ENCODE measurements at regions not wholly inside any gene's neighbourhood (a gene's known extent, or its start where the extent isn't known, plus 50 kb on each side); places are given as distances from the start of the nearest gene placed in this dataset.

DNA sequence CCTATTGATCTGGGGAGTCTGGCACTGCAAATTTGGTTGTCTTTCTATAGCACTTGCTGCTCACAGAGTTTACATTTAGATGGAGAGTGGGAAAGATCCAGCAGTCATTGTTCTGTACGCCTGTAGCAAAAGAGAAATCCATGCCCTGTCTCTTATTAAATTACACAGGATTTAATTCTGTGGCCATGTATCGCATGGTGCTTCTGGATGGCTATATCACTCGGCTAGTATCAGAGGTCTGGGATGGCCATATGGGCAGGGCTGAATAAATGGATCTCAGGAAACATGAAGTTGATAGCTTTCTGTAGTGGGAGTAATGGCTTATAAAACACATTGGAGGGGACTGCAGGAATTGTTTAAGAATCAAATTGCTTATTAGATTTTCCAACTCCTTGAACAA lies 325.8 kb upstream of the DPH6 start:
- DNase-seq: no peak

- no peak for DNase-seq
Measured at GRCh38 chr15:35872577-35872976, 326.6 kb upstream of the DPH6 start.

DNA sequence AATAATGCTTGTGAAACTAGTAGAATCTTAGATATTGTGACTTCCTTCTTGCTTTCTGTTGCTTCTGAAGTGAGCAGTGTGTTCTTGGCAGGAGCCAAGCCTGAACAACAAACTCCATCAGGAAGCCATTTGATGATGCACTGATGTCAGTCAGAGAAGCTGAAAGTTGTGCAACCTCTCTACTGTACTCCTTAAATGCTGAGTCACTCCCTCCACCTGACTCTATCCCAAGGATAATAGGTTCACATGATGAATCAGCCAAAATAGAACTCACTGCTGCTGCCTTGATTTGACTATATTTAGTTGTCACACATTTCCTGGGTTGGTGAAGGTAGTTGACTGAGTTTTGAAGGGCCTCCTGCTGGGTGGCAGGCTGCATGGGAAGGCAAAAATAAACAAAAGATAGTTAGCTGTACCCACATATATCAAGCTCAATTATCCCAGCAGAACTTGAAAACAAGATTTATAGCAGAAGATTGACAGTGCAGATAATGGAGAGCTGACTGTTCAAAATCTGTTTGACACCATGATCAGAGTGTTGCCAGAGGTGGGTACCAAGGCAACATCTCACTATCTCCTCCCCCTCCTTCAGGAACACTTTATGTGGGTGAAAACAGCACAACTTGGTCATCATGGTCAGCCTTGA lies 328.4 kb upstream of the DPH6 start:
- no peak for DNase-seq

DNA sequence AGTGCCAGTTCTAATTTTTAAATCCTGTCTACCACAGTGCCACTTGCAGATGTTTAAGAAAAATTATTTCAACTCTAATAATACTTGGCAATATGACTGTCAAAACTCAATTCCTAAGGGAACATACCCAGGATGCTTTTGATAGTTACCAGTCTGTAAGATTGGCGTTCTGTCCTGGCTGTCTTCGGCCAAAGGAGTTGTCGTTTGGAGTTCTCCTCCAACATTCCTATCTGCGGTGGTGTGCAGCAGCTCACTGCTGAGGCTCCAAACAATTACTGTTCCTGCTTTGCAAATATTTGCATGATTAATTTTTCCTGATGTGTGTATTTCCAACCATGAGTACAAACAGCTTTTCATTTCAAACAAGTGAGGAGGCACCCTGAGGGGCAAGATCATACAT lies 330.8 kb upstream of the DPH6 start:
- DNase-seq: no peak

DNA sequence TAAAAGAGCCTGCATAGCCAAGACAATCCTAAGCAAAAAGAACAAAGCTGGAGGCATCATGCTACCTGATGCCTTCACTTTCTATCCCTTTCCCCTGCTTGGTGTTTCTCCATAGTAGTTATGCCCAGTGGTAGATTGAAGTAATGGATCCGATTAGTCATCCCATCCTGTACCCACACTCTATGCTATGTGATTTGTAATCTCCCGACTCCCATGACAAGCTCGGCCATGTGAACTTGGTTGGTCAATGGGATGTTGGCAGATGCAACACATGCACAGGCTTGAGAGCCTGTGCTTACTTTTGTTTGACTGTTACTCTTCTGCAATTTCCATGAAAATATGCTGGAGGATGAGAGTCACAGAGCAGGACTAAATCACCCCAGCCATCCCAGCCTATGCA lies 334.9 kb upstream of the DPH6 start:
- no peak for DNase-seq

GRCh38 chr15:35885870-35886269 lies 339.9 kb upstream of the DPH6 start:
- DNase-seq: no peak

DNA sequence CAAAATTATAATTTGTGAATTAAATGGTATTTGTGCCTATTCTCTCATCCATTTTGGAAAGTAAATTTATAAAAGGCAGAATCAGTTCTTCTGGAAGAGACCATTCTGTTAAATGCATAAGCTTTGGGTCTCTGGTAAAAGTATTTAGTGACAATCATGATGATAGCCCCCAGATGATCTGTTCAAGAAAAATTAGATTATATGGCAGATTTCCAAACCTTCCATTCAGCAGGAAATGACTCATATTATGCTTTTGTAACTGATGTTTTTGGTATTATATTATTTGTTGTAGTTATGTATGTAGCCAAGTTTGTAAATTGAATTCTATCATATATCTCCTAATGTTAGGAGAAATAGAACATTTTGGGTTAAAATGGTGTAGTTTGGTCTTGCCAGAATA lies 340.8 kb upstream of the DPH6 start:
- no peak for DNase-seq

DNA sequence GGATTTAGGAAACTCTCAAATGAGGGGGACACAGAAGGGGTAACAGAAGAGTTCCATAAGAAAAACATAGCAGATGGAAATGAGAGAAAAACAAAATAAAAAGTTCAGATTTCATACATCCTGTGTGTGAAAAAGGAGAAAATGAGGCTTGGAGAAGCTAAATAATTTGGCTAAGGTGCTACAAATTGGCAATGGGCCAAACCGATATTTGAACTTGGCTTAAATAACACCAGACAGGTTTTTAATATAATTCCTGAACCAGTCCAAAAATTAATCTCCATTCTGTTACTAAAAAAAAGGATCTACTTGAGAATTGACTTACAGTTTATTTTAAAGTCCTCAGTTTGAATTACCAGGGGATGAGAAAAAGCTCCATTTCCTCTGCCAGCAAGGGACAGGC lies 342.9 kb upstream of the DPH6 start:
- DNase-seq: no peak

DNA sequence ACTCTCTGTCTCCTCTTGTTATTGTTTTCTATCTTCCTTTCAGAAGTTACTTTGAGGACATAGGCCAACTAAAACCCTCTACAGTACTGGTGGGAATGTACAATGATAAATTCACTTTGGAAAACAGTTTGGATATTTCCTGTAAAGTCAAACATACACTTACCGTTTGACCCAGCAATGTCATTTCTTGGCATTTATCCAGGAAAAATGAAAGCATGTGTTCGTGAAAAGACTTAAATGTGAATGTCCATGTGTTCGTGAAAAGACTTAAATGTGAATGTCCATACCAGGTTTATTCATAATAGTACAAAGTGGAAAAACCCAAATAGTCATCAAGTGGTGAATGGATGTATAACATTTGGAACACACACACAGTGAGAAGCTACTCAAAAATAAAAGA lies 361.5 kb upstream of the DPH6 start:
- no peak for DNase-seq

GRCh38 chr15:35909414-35909813 lies 363.4 kb upstream of the DPH6 start:
- DNase-seq: no peak

DNA sequence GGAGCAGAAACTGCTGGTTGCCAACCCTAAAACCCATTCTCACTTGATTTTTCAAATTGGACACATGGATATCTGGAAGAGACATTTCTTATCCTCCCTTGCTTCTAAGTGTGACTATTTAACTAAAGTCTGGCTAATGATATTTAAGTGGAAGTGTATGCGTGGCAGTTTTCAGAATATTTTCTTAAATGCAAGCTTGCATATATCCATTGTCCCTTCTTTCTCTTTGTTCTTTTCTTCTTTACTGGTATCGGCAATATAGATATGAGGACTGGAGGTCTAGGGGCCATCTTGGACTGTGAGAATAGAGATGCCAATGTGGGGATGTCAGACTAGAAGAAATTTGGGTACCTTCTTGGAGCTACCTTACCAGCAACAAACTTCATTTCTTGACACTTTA lies 364.3 kb upstream of the DPH6 start:
- DNase-seq: no peak

GRCh38 chr15:35911052-35911777 lies 365.2 kb upstream of the DPH6 start:
- no peak for DNase-seq

DNA sequence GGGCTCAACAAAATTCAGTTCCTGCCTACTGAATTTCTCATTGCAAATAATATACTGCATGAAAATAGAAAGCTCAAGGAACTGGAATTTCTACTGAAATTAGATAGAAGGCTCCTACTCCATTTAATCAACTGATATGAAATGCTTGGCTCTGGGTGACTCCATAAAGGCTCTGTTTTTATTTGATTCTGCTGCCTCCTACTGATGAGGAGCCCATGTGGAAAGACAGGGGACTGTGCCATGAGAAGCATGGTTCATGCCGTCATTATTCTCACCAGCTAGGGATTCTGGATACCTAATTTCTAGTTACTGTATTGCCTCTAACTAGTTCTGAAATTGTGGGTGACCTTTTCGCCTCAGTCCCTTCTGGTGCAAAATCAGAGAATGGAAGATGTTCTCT lies 366.2 kb upstream of the DPH6 start:
- DNase-seq: no peak

GRCh38 chr15:35914573-35914972 lies 368.6 kb upstream of the DPH6 start:
- no peak for DNase-seq

DNA sequence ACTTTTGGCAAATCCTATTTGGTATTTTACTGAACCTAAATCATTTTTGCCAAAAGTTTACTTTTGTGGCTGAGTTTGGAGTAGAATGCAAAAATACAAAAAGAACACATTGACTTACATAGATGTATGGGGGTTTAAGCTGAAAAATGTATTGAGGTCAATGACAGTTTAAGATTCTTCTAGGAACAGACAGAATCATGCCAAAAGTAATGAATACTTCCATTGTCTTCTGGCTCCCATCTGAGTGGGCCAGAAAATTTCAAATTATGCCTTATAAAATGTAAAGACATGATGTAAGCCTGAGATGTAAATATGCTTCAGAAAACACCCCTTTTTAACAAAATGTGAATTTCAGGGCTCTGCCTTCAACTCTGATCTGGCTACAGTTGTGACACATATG lies 375.1 kb upstream of the DPH6 start:
- no peak for DNase-seq

- no peak for DNase-seq
Measured at GRCh38 chr15:35925275-35926006, 379.5 kb upstream of the DPH6 start.

DNA sequence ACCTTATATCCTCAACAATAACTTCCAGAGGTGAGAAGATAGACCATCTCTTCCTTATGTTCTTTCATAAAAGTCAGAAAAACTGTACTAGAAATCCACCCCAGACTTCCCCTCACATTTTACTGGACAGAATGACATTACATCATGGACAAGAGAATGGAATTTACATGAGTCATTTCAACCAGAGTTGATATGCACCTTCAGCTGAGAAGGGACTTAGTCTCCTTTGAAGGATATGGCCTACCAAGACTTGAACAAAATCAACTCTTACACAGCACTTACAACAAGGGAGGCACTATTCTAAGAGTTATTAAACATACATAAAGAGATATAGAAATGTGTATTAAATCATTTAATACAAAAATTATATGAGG lies 380.0 kb upstream of the DPH6 start:
- DNase-seq: no peak

DNA sequence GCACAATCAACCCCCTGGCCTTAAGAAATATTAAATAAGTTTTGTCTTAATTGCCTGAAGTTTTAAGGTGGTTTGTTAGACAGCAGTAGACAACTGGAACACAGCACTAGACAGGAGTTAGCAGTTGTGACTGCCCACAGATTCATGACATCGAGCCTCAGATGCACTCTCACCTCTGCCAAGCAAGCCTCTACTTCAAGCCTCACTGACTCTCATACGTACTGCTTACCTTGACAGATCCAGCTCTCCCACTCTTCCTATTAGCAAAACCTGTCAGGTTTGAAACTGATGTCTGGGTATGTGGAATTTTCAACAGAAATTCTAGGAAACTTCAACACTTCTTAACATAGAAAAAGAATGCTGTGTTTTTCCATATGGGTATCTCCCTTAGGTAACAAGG lies 382.9 kb upstream of the DPH6 start:
- no peak for DNase-seq

- no peak for DNase-seq
Measured at GRCh38 chr15:35929740-35930444, 383.9 kb upstream of the DPH6 start.

DNA sequence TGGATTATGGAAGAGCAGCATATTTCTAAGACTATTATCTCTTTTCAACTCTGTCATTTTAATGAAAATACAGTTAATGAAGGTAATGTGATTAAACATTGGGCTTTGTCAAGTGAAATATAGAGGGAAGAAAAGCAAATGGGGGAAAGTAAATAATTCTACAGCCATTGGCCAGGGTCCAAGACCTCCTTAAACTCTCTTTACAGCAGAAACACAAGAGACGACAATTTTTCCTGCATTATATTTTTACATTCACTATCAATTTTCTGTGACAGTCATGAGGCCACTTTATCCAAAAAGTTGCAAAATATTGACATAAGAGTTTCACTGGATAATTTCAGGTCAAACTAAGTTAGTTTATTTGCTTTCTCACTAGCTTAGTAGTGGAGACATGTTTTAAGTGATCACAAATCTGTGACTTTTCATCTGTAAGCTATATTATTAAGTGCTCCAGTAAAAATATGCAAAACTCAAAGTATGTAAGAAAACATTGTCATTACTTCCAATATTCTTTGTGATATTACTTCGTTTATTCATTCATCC lies 385.9 kb upstream of the DPH6 start:
- no peak for DNase-seq

- DNase-seq: no peak
Measured at GRCh38 chr15:35932531-35932930, 386.6 kb upstream of the DPH6 start.

DNA sequence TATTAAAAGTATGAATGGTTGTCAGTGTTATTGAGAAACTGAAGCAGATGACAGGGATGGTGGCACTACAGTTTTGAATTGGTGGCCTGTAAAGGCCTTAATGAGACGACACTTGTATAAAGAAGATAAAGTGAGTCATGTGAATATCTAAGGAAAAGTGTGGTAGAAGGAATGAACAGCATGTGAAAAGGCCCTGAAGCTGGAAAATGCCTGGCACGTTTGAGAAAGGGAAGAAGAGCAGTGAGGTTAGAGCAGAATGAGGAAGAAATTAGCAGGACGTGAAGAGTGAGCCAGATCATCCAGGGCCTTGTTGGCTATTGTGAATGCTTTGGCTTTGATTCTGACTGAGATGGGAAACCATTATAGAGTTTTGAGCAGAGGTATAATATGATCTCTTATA lies 387.6 kb upstream of the DPH6 start:
- no peak for DNase-seq

DNA sequence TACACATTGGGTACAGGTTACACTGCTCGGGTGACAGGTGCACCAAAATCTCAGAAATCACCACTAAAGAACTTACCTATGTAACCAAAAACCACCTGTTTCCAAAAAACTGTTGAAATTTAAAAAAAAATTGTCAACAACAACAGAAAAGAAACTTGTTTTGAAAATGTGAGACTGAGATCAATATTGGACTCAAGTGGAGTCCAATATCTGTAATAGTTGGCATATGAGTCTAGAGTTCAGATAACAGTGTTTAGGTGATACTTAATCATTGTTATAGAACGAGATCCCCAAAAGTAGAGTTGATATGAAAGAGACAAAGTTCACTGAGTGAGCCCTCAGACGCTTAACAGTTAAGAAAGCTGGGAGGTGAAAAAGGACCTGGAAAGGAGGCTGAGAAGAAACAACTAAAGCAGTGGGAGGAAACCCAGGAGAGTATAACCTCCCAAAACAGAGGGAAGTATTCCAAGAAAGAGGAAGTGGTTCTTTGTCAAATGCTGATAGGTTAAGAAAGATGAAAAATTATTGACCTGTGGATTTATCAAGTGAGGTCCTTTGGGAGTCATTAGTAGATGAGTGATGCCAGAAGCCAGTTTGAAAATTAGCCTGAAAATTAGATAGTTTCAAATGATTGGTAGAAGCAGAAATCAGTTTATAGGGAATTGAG lies 388.6 kb upstream of the DPH6 start:
- no peak for DNase-seq

Measured in GOT3 (cell line).